ENCODE measurements at regions not wholly inside any gene's neighbourhood (a gene's known extent, or its start where the extent isn't known, plus 50 kb on each side); places are given as distances from the start of the nearest gene placed in this dataset.

GRCh38 chr3:41033956-41034519, 165.3 kb upstream of the CTNNB1 start:
- H3K27ac ChIP-seq: no peak overlapping the region
- no peaks in the 10 kb centered on the region for H3K36me3 ChIP-seq
- no peak for ATAC-seq
- H3K4me3 ChIP-seq: no peak overlapping the region
- H3K4me1 ChIP-seq: no peaks in the 10 kb centered on the region
- intact Hi-C loops (cut with DNase I): no loop called here
- no peaks in the 10 kb centered on the region for H3K9me3 ChIP-seq
- no peak for DNase-seq
- H3K27me3 ChIP-seq (ENCODE audit: low read depth): no peaks in the 10 kb centered on the region
- TF ChIP-seq CTCF (IDR thresholded peaks at IDR 0.05): no peak

GRCh38 chr3:41035456-41036022, 163.8 kb upstream of the CTNNB1 start:
- no peaks in the 10 kb centered on the region for H3K27me3 ChIP-seq (ENCODE audit: low read depth)
- no peak overlapping the region for H3K27ac ChIP-seq
- DNase-seq (no peak), ATAC-seq (no peak)
- H3K4me3 ChIP-seq: no peak overlapping the region
- TF ChIP-seq CTCF (IDR thresholded peaks at IDR 0.05): no peak
- H3K36me3 ChIP-seq: no peaks in the 10 kb centered on the region
- H3K9me3 ChIP-seq: no peaks in the 10 kb centered on the region
- intact Hi-C loops (cut with DNase I): no loop called here
- H3K4me1 ChIP-seq: no peaks in the 10 kb centered on the region

GRCh38 chr3:41037651-41038334, 161.5 kb upstream of the CTNNB1 start:
- Histone ChIP-seq H3K36me3 (no peaks in the 10 kb centered on the region), H3K4me1 (no peaks in the 10 kb centered on the region), H3K9me3 (no peaks in the 10 kb centered on the region), H3K27me3 (ENCODE audit: low read depth) (no peaks in the 10 kb centered on the region), H3K4me3 (no peak overlapping the region), H3K27ac (no peak overlapping the region)
- no peak for ATAC-seq
- TF ChIP-seq CTCF (IDR thresholded peaks at IDR 0.05): no peak
- intact Hi-C loops (cut with DNase I): no loop called here
- DNase-seq: no peak

- H3K27me3 ChIP-seq (ENCODE audit: low read depth): no peaks in the 10 kb centered on the region
- H3K4me1 ChIP-seq: no peaks in the 10 kb centered on the region
- no peak for TF ChIP-seq CTCF (IDR thresholded peaks at IDR 0.05)
- H3K4me3 ChIP-seq: no peak overlapping the region
- no peaks in the 10 kb centered on the region for H3K9me3 ChIP-seq
- H3K36me3 ChIP-seq: no peaks in the 10 kb centered on the region
- no peak overlapping the region for H3K27ac ChIP-seq
- intact Hi-C loops (cut with DNase I): no loop called here
- no peak for ATAC-seq
- DNase-seq: no peak
Measured at GRCh38 chr3:41040256-41040655, 159.0 kb upstream of the CTNNB1 start.

GRCh38 chr3:41041462-41041861, 157.8 kb upstream of the CTNNB1 start:
- H3K4me3 ChIP-seq: no peak overlapping the region
- DNase-seq (no peak), ATAC-seq (no peak)
- H3K36me3 ChIP-seq: no peaks in the 10 kb centered on the region
- no peak for TF ChIP-seq CTCF (IDR thresholded peaks at IDR 0.05)
- intact Hi-C loops (cut with DNase I): no loop called here
- no peaks in the 10 kb centered on the region for H3K4me1 ChIP-seq
- H3K27ac ChIP-seq: no peak overlapping the region
- no peaks in the 10 kb centered on the region for H3K27me3 ChIP-seq (ENCODE audit: low read depth)
- no peaks in the 10 kb centered on the region for H3K9me3 ChIP-seq
